CD4-positive, alpha-beta T cell (primary cell): ENCODE measurements at regions not wholly inside any gene's neighbourhood (a gene's known extent, or its start where the extent isn't known, plus 50 kb on each side); places are given as distances from the start of the nearest gene placed in this dataset.

Source experiments
- ATAC-seq: fragments of 200-7000 bp; cut with Tn5 transposase; one replicate; pipeline ENCODE4 v1.10.0; 2022; ENCODE audit warnings: mild to moderate bottlenecking; ENCODE audit not compliant: poor library complexity
- CTCF ChIA-PET: fragments of 350-600 bp; sonication (Branson Sonifier 250); formaldehyde crosslinking; loops from one replicate; lab custom pipeline; 2021; ENCODE audit warnings: antibody characterized with exemption, inconsistent platforms; lab: Charles Lee
- POLR2A ChIA-PET: fragments of 350-600 bp; sonication (Branson Sonifier 250); formaldehyde crosslinking; loops from one replicate; lab custom pipeline; 2021; ENCODE audit warnings: antibody characterized with exemption, inconsistent platforms; lab: Charles Lee
- DNase-seq, 14 experiments: peaks; one replicate each; pipeline ENCODE4 v3.0.0-alpha.2; 2013 to 2020; ENCODE audit warnings: mixed read lengths in 2 of 14
- H3K27ac ChIP-seq, 2 donors: one replicate each; pipeline versions ENCODE4 v1.5.1 to v1.7.0; 2013; ENCODE audit warnings: low read length in 2 of 2, low read depth in 1 of 2, mild to moderate bottlenecking in 1 of 2
- H3K27me3 ChIP-seq, 2 experiments: 1 replicate in 1 of 2; 2 replicates in 1 of 2; pipeline versions ENCODE4 v1.6.1 to v1.7.0; 2013; ENCODE audit warnings: low read length in 2 of 2, control low read depth in 1 of 2, mild to moderate bottlenecking in 1 of 2, moderate library complexity in 1 of 2; ENCODE audit not compliant: insufficient read depth in 2 of 2, control insufficient read depth in 1 of 2
- H3K36me3 ChIP-seq: one replicate; pipeline ENCODE4 v1.6.1; 2013; ENCODE audit warnings: low read length, control low read depth; ENCODE audit not compliant: insufficient read depth
- H3K4me1 ChIP-seq: one replicate; pipeline ENCODE4 v1.6.1; 2013; ENCODE audit warnings: low read length, control low read depth; ENCODE audit not compliant: insufficient read depth
- H3K4me3 ChIP-seq: one replicate; pipeline ENCODE4 v1.5.1; 2013; ENCODE audit warnings: mild to moderate bottlenecking, low read length, moderate library complexity
- H3K9me3 ChIP-seq, 2 experiments: 1 replicate in 1 of 2; 2 replicates in 1 of 2; pipeline versions ENCODE4 v1.6.1 to v1.7.0; 2013; ENCODE audit warnings: low read length in 2 of 2, mild to moderate bottlenecking in 2 of 2, control low read depth in 1 of 2, moderate library complexity in 1 of 2; ENCODE audit not compliant: control insufficient read depth in 1 of 2, insufficient read depth in 1 of 2
- H3K27ac Mint-ChIP-seq: one replicate; pipeline ENCODE4 v1.8.0; 2020; ENCODE audit warnings: mixed read lengths
- H3K27me3 Mint-ChIP-seq: one replicate; pipeline ENCODE4 v1.8.0; 2021; ENCODE audit warnings: mixed read lengths
- H3K36me3 Mint-ChIP-seq: one replicate; pipeline ENCODE4 v1.8.0; 2021; ENCODE audit warnings: low read depth, mixed read lengths
- H3K4me1 Mint-ChIP-seq: one replicate; pipeline ENCODE4 v1.8.0; 2021; ENCODE audit warnings: low read depth, mixed read lengths
- H3K4me3 Mint-ChIP-seq: one replicate; pipeline ENCODE4 v1.8.0; 2020; ENCODE audit warnings: mild to moderate bottlenecking, mixed read lengths
- H3K9me3 Mint-ChIP-seq: one replicate; pipeline ENCODE4 v1.8.0; 2020; ENCODE audit warnings: mixed read lengths
- CTCF ChIP-seq: fragments of 200-600 bp; IDR thresholded peaks from one replicate; pipeline ENCODE4 v1.8.0; 2022; ENCODE audit warnings: antibody characterized with exemption, mild to moderate bottlenecking
- intact Hi-C, 2 experiments: fragments of 100-400 bp; cut with DNase I in 1 of 2; cut with micrococcal nuclease in 1 of 2; formaldehyde crosslinking; loops; one replicate each; pipeline versions ENCODE4 v1.15.1 to v1.9.0; 2023 to 2025; cut with DNase I, micrococcal nuclease

GRCh38 chr1:58065520-58065919 is 481.0 kb downstream of the OMA1 start:
- H3K36me3 ChIP-seq: no peaks in the 10 kb centered on the region
- H3K4me1 Mint-ChIP-seq: no peaks in the 10 kb centered on the region
- no peak overlapping the region for H3K27ac Mint-ChIP-seq
- no peaks in the 10 kb centered on the region for H3K4me1 ChIP-seq
- ATAC-seq (no peak), DNase-seq (no peak)
- no peak overlapping the region for H3K4me3 ChIP-seq
- CTCF ChIA-PET: no interaction called here
- intact Hi-C loops: no loop called here
- POLR2A ChIA-PET: no interaction called here
- H3K27me3 Mint-ChIP-seq: no peaks in the 10 kb centered on the region
- no peak overlapping the region for H3K4me3 Mint-ChIP-seq
- H3K27me3 ChIP-seq: no peaks in the 10 kb centered on the region
- H3K9me3 Mint-ChIP-seq: no peaks in the 10 kb centered on the region
- no peak overlapping the region for H3K27ac ChIP-seq
- TF ChIP-seq CTCF: no peak
- H3K9me3 ChIP-seq: no peaks in the 10 kb centered on the region
- no peaks in the 10 kb centered on the region for H3K36me3 Mint-ChIP-seq

GRCh38 chr1:58064166-58064565 is 482.4 kb downstream of the OMA1 start:
- DNase-seq: no peak
- Histone ChIP-seq H3K27ac (no peak overlapping the region), H3K27me3 (no peaks in the 10 kb centered on the region), H3K9me3 (no peaks in the 10 kb centered on the region), H3K4me3 (no peak overlapping the region), H3K36me3 (no peaks in the 10 kb centered on the region), H3K4me1 (no peaks in the 10 kb centered on the region)
- ChIA-PET CTCF (no interaction called here), POLR2A (no interaction called here)
- Mint-ChIP-seq H3K27me3 (no peaks in the 10 kb centered on the region), H3K4me3 (no peak overlapping the region), H3K36me3 (no peaks in the 10 kb centered on the region), H3K4me1 (no peaks in the 10 kb centered on the region), H3K9me3 (no peaks in the 10 kb centered on the region), H3K27ac (no peak overlapping the region)
- no peak for TF ChIP-seq CTCF
- intact Hi-C loops: no loop called here
- ATAC-seq: no peak

- Mint-ChIP-seq H3K9me3 (no peaks in the 10 kb centered on the region), H3K36me3 (no peaks in the 10 kb centered on the region), H3K27me3 (no peaks in the 10 kb centered on the region), H3K4me1 (no peaks in the 10 kb centered on the region), H3K27ac (no peak overlapping the region), H3K4me3 (no peak overlapping the region)
- ChIA-PET CTCF (no interaction called here), POLR2A (no interaction called here)
- Histone ChIP-seq H3K4me3 (no peak overlapping the region), H3K4me1 (no peaks in the 10 kb centered on the region), H3K9me3 (no peaks in the 10 kb centered on the region), H3K27ac (no peak overlapping the region), H3K27me3 (no peaks in the 10 kb centered on the region), H3K36me3 (no peaks in the 10 kb centered on the region)
- DNase-seq (no peak), ATAC-seq (no peak)
- intact Hi-C loops: no loop called here
- no peak for TF ChIP-seq CTCF
Measured at GRCh38 chr1:58063095-58063494, 483.4 kb downstream of the OMA1 start.
